Neural cell (in vitro differentiated cells): ENCODE measurements at regions not wholly inside any gene's neighbourhood (a gene's known extent, or its start where the extent isn't known, plus 50 kb on each side); places are given as distances from the start of the nearest gene placed in this dataset.

ENCODE experiments used
- H2AFZ ChIP-seq: fragments of 200-600, 300-800 bp; sonication (generic), shearing (Covaris generic); 2 replicates; pipeline ENCODE4 v1.6.0; 2014; ENCODE audit warnings: low read depth, mild to moderate bottlenecking, antibody characterized with exemption, low read length, moderate library complexity
- H3F3A ChIP-seq: fragments of 200-600 bp; shearing (Covaris generic); 2 replicates; pipeline ENCODE4 v1.6.1; 2016; ENCODE audit warnings: mild to moderate bottlenecking, moderate library complexity, mixed read lengths, antibody characterized with exemption, low read length; ENCODE audit not compliant: insufficient read depth, poor library complexity, severe bottlenecking
- H3K27ac ChIP-seq: fragments of 200-600, 300-800 bp; sonication (generic), shearing (Covaris generic); 2 replicates; pipeline ENCODE4 v1.5.1; 2014; ENCODE audit warnings: mild to moderate bottlenecking, low read length, moderate library complexity
- H3K27me3 ChIP-seq: fragments of 300-800, 200-600 bp; sonication (generic), shearing (Covaris generic); 2 replicates; pipeline ENCODE4 v1.6.0; 2014; ENCODE audit warnings: mild to moderate bottlenecking, low read depth, low read length, moderate library complexity; ENCODE audit not compliant: insufficient read depth
- H3K36me3 ChIP-seq: fragments of 300-800, 200-600 bp; sonication (generic), shearing (Covaris generic); 2 replicates; pipeline ENCODE4 v1.5.1; 2014; ENCODE audit warnings: mild to moderate bottlenecking, antibody characterized with exemption, low read length, moderate library complexity; ENCODE audit not compliant: insufficient read depth
- H3K4me2 ChIP-seq: fragments of 300-800, 200-600 bp; sonication (generic), shearing (Covaris generic); 2 replicates; pipeline ENCODE4 v1.6.0; 2014; ENCODE audit warnings: mild to moderate bottlenecking, low read length
- H3K4me3 ChIP-seq: fragments of 300-800, 200-600 bp; sonication (generic), shearing (Covaris generic); 2 replicates; pipeline ENCODE4 v1.5.1; 2014; ENCODE audit warnings: mild to moderate bottlenecking, low read length, moderate library complexity
- H3K79me2 ChIP-seq: fragments of 200-600 bp; shearing (Covaris generic); replicated peaks from 2 replicates; pipeline ENCODE4 v1.6.0; 2014; ENCODE audit warnings: mild to moderate bottlenecking, low read length, moderate library complexity; ENCODE audit not compliant: insufficient read depth
- H3K9ac ChIP-seq: fragments of 300-800, 200-600 bp; sonication (generic), shearing (Covaris generic); 2 replicates; pipeline ENCODE4 v1.6.1; 2016; ENCODE audit warnings: mild to moderate bottlenecking, low read length, mixed read lengths
- H3K9me2 ChIP-seq: fragments of 200-600 bp; shearing (Covaris generic); 2 replicates; pipeline ENCODE4 v1.6.1; 2016; ENCODE audit warnings: mild to moderate bottlenecking, low read length, mixed read lengths; ENCODE audit not compliant: insufficient read depth
- H3K9me3 ChIP-seq: fragments of 200-600, 300-800 bp; sonication (generic), shearing (Covaris generic); 2 replicates; pipeline ENCODE4 v1.6.1; 2016; ENCODE audit warnings: mild to moderate bottlenecking, mixed run types, low read length, moderate library complexity, mixed read lengths
- H4K20me1 ChIP-seq: fragments of 200-600 bp; shearing (Covaris generic); 2 replicates; pipeline ENCODE4 v1.6.1; 2016; ENCODE audit warnings: mild to moderate bottlenecking, mixed run types; ENCODE audit not compliant: insufficient read depth
- EP300 ChIP-seq: fragments of 450-650 bp; conservative IDR thresholded peaks from 2 replicates; pipeline ENCODE4 v1.6.1; 2014; ENCODE audit warnings: antibody characterized with exemption, mild to moderate bottlenecking, moderate library complexity; ENCODE audit not compliant: poor library complexity, severe bottlenecking
- EZH2 ChIP-seq: fragments of 200-600, 300-800 bp; shearing (Covaris generic), sonication (generic); IDR thresholded peaks from 2 replicates; pipeline ENCODE4 v1.6.1; 2014; ENCODE audit warnings: antibody characterized with exemption, low read length, borderline replicate concordance, mild to moderate bottlenecking; ENCODE audit not compliant: insufficient read depth, poor library complexity, severe bottlenecking
- MXI1 ChIP-seq: fragments of 450-650 bp; conservative IDR thresholded peaks from 2 replicates; pipeline ENCODE4 v1.6.1; 2014; ENCODE audit warnings: antibody characterized with exemption, mild to moderate bottlenecking; ENCODE audit not compliant: poor library complexity, severe bottlenecking
- POLR2AphosphoS5 ChIP-seq: IDR thresholded peaks from 2 replicates; pipeline ENCODE4 v1.6.1; 2012
- RAD21 ChIP-seq: fragments of 450-650 bp; conservative IDR thresholded peaks from 2 replicates; pipeline ENCODE4 v1.6.1; 2014; ENCODE audit warnings: antibody characterized with exemption, mild to moderate bottlenecking, moderate library complexity
- SMC3 ChIP-seq: fragments of 450-650 bp; conservative IDR thresholded peaks from 2 replicates; pipeline ENCODE4 v1.6.1; 2014; ENCODE audit warnings: antibody characterized with exemption, mild to moderate bottlenecking, moderate library complexity; ENCODE audit not compliant: poor library complexity
- TAF1 ChIP-seq: IDR thresholded peaks from 2 replicates; pipeline ENCODE4 v1.6.1; 2012; ENCODE audit warnings: low read depth
- TF ChIP-seq, protein P1 (sequence below): IDR thresholded peaks from 2 replicates; pipeline ENCODE4 v1.6.1; 2012; ENCODE audit warnings: borderline replicate concordance
- TF ChIP-seq, protein P2 (sequence below): fragments of 450-650 bp; IDR thresholded peaks from 2 replicates; pipeline ENCODE4 v1.5.1; 2014; ENCODE audit warnings: antibody characterized with exemption, mild to moderate bottlenecking, moderate library complexity; ENCODE audit not compliant: poor library complexity, severe bottlenecking

DNA sequence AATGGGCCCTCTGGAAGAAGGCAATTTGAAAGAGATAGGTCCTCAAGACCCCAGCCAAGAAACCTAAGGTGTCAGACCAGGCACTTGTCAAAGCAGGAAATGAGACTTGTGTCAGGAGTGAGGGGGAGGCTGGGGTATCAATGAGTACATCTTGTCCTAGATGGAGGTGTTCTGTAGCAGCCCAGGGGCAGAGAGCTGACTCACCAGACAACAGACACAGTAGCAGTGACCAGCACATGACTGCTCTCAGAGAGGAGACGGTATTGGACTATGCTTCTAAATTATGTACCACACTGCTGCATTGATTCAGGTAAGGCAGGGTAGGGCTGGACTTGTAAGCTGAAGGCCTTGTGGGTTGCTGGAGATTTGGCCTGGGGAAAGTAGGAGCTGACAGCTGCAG is 551.2 kb upstream of the KLF4 start:
- Histone ChIP-seq H3F3A (no peaks in the 10 kb centered on the region), H3K9ac (no peak overlapping the region)

DNA sequence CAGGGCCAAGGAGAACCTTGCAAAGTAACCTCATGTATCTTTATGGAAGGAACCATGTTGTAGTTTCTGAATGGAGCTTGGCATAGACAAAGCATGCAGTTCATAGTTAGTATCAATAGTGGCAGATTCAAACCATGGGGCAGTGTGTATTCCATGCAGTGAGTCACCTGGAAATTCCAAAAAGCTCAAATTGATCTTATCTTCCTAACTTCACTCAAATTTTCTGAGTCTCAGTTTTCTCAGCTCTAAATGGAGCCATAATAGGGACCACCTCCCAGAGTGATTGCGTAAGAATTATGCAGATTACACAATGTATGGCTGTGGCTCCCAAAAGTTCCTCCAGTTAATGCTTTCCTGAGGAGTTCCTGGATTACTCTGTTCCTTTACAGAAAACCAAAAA is 549.9 kb upstream of the KLF4 start:
- no peaks in the 10 kb centered on the region for H4K20me1 ChIP-seq
- no peaks in the 10 kb centered on the region for H3K79me2 ChIP-seq
- no peak for TF ChIP-seq EP300
- no peak for TF ChIP-seq EZH2
- TF ChIP-seq, protein P1, sequence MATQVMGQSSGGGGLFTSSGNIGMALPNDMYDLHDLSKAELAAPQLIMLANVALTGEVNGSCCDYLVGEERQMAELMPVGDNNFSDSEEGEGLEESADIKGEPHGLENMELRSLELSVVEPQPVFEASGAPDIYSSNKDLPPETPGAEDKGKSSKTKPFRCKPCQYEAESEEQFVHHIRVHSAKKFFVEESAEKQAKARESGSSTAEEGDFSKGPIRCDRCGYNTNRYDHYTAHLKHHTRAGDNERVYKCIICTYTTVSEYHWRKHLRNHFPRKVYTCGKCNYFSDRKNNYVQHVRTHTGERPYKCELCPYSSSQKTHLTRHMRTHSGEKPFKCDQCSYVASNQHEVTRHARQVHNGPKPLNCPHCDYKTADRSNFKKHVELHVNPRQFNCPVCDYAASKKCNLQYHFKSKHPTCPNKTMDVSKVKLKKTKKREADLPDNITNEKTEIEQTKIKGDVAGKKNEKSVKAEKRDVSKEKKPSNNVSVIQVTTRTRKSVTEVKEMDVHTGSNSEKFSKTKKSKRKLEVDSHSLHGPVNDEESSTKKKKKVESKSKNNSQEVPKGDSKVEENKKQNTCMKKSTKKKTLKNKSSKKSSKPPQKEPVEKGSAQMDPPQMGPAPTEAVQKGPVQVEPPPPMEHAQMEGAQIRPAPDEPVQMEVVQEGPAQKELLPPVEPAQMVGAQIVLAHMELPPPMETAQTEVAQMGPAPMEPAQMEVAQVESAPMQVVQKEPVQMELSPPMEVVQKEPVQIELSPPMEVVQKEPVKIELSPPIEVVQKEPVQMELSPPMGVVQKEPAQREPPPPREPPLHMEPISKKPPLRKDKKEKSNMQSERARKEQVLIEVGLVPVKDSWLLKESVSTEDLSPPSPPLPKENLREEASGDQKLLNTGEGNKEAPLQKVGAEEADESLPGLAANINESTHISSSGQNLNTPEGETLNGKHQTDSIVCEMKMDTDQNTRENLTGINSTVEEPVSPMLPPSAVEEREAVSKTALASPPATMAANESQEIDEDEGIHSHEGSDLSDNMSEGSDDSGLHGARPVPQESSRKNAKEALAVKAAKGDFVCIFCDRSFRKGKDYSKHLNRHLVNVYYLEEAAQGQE, result no peak
- no peak for TF ChIP-seq SMC3
- TF ChIP-seq MXI1, result no peak
- TF ChIP-seq, protein P2, sequence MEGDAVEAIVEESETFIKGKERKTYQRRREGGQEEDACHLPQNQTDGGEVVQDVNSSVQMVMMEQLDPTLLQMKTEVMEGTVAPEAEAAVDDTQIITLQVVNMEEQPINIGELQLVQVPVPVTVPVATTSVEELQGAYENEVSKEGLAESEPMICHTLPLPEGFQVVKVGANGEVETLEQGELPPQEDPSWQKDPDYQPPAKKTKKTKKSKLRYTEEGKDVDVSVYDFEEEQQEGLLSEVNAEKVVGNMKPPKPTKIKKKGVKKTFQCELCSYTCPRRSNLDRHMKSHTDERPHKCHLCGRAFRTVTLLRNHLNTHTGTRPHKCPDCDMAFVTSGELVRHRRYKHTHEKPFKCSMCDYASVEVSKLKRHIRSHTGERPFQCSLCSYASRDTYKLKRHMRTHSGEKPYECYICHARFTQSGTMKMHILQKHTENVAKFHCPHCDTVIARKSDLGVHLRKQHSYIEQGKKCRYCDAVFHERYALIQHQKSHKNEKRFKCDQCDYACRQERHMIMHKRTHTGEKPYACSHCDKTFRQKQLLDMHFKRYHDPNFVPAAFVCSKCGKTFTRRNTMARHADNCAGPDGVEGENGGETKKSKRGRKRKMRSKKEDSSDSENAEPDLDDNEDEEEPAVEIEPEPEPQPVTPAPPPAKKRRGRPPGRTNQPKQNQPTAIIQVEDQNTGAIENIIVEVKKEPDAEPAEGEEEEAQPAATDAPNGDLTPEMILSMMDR, result no peak
- no peak for TF ChIP-seq TAF1
- TF ChIP-seq RAD21, result no peak
- TF ChIP-seq POLR2AphosphoS5, result no peak
- no peak overlapping the region for H3K27ac ChIP-seq
- H2AFZ ChIP-seq, result no peak overlapping the region
- no peak overlapping the region for H3K9ac ChIP-seq
- no peak overlapping the region for H3K4me3 ChIP-seq
- H3K36me3 ChIP-seq, result no peaks in the 10 kb centered on the region
- H3F3A ChIP-seq, result no peaks in the 10 kb centered on the region
- H3K9me2 ChIP-seq, result no peaks in the 10 kb centered on the region
- H3K9me3 ChIP-seq, result no peaks in the 10 kb centered on the region
- no peaks in the 10 kb centered on the region for H3K27me3 ChIP-seq
- no peak overlapping the region for H3K4me2 ChIP-seq

More for the DNA sequence above, 551.2 kb upstream of the KLF4 start:
- no peak overlapping the region for H2AFZ ChIP-seq
- no peaks in the 10 kb centered on the region for H3K36me3 ChIP-seq
- no peaks in the 10 kb centered on the region for H3K27me3 ChIP-seq
- H3K27ac ChIP-seq, result no peak overlapping the region
- no peaks in the 10 kb centered on the region for H3K9me2 ChIP-seq
- TF ChIP-seq SMC3, result no peak
- TF ChIP-seq POLR2AphosphoS5, result no peak
- no peak for TF ChIP-seq EZH2
- no peaks in the 10 kb centered on the region for H3K79me2 ChIP-seq
- H4K20me1 ChIP-seq, result no peaks in the 10 kb centered on the region
- H3K9me3 ChIP-seq, result no peaks in the 10 kb centered on the region
- no peak overlapping the region for H3K4me2 ChIP-seq
- H3K4me3 ChIP-seq, result no peak overlapping the region

DNA sequence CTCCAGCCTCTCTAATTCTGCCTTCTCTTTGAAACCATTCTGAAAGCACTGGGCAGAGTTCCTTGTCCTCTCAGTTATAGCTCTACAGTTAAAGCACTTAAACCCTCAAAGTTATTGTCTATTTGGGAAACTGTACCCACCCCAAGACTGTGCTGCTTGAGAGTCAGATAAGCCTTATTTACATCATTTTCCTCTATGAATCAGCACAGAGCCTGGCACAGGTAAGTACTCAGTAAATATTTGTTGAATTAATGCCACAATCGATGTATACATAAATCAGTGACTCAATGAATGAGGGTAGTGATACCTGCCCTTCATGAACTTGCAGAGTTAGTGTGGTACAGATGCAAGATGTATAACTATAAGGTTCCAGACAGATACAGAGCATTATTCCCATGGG is 549.4 kb upstream of the KLF4 start:
- Histone ChIP-seq H3K79me2 (no peaks in the 10 kb centered on the region), H3K4me3 (no peak overlapping the region), H3K27me3 (no peaks in the 10 kb centered on the region), H4K20me1 (no peaks in the 10 kb centered on the region), H3F3A (no peaks in the 10 kb centered on the region), H3K9me2 (no peaks in the 10 kb centered on the region), H3K36me3 (no peaks in the 10 kb centered on the region), H3K9me3 (no peaks in the 10 kb centered on the region), H3K4me2 (no peak overlapping the region), H3K9ac (no peak overlapping the region), H2AFZ (no peak overlapping the region), H3K27ac (no peak overlapping the region)
- TF ChIP-seq SMC3 (no peak), TAF1 (no peak)
